Urothelium cell line (cell line): ENCODE measurements at regions not wholly inside any gene's neighbourhood (a gene's known extent, or its start where the extent isn't known, plus 50 kb on each side); places are given as distances from the start of the nearest gene placed in this dataset.

Experiments used
- DNase-seq: peaks from one replicate; pipeline ENCODE4 v3.0.0; 2011; ENCODE audit warnings: low spot score, mixed read lengths
- FAIRE-seq: peaks from 2 replicates; lab custom pipeline; 2011; peaks lifted over from hg19 to GRCh38; lab: Jason Lieb, UNC

GRCh38 chr5:5971203-5971602 lies 407.1 kb downstream of the MED10 start:
- FAIRE-seq, result no peak

GRCh38 chr5:5969942-5970483 lies 408.3 kb downstream of the MED10 start:
- no peak for DNase-seq

More at GRCh38 chr5:5971203-5971602, 407.1 kb downstream of the MED10 start:
- DNase-seq, result no peak

GRCh38 chr5:5968981-5969380 lies 409.4 kb downstream of the MED10 start:
- no peak for DNase-seq
- FAIRE-seq, result no peak

More at GRCh38 chr5:5969942-5970483, 408.3 kb downstream of the MED10 start:
- no peak for FAIRE-seq

- no peak for DNase-seq
- no peak for FAIRE-seq
Measured at GRCh38 chr5:5967944-5968343, 410.4 kb downstream of the MED10 start.

GRCh38 chr5:5967373-5967772 lies 411.0 kb downstream of the MED10 start:
- no peak for DNase-seq
- FAIRE-seq, result no peak

DNA sequence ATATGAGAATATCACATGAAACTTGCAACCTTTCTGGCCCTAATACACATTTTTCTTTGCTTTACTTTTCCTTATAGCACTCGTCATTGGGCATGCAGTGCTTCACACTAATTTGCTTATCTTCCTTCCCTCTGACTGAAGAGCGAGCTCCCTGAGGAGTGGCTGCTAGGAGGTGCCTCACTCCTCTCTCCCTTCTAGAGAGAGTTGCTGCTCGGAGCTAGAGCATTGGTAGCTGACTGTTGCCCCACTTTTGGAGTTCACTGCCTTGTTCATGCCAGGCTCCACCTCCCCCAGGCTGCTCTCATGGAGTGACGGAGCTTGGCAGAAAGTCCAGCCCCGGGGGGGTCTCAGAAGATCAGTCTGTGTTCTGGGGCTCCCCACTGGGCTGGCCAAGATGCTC lies 413.2 kb downstream of the MED10 start:
- DNase-seq, result no peak
- FAIRE-seq, result no peak

DNA sequence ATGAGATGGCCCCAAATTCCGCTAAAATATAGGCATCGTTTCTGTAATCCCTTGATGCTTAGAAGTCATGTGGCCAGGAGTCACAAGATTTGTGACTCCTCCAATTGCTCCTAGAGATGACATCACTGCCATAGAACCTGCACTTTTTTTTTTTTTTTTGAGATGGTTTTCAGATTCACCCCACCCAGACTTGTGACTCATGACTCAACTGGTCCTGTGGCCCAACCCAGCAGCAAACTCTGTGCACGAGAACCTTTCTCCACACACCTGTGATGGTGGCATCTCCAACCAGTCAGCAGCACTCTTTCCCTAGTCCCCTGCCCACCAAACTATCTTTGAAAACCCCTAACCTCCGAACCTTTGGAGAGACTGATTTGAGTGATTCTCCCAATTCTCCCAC lies 414.0 kb downstream of the MED10 start:
- FAIRE-seq, result no peak

DNA sequence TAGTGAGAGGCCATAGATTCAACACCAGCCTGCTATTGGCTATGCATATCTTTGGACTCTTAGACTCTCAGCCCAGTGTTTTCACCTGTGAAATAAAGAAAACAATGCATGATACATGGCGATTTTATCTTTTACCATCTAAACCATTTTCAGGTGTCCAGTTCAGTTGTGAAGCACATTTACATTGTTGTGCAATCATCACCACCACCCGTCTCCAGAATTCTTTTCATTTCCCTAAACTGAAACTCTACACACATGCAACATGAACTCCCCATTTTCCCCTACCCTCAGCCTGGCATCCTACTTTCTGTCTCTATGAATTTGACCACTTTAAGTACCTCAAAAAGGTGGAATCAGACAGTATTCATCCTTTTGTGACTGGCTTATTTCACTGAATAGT lies 420.6 kb downstream of the MED10 start:
- DNase-seq, result no peak
- no peak for FAIRE-seq

More for the DNA sequence above, 414.0 kb downstream of the MED10 start:
- DNase-seq, result no peak

GRCh38 chr5:5954275-5954598 lies 424.1 kb downstream of the MED10 start:
- FAIRE-seq, result no peak
- no peak for DNase-seq

DNA sequence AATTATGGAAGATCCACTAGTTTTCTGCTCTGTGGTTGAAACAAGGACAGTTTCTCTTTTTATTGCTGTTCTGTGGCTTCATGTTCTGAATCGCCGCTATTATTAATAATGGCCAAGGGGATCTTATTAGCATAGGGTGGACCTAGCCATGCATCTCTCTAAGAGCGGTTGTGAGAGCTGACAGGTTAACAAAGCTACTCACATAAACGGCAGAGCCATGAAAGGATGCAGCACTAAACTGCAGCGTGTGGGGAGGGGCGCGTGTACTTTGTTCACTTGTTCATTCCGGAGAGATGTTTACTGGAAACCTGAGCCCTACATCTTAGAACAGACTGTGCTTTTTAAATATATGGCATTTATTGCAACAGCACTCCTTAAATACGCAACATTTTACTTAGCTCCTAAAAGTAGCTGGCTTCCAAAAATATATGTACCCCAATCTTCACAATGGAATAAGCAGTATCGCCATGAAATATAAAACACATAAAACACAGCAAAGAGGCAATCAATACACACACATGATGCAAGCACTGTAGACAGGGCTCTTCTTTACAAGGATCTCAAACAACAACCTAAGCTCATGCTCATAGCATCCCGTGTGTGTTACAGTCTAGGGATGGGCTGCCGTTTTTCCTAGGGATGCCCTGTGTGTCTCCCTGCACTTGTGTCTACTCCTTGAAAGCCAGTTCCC lies 424.6 kb downstream of the MED10 start:
- FAIRE-seq (no peak), DNase-seq (no peak)

- no peak for FAIRE-seq
- no peak for DNase-seq
Measured at GRCh38 chr5:5951953-5952352, 426.4 kb downstream of the MED10 start.

DNA sequence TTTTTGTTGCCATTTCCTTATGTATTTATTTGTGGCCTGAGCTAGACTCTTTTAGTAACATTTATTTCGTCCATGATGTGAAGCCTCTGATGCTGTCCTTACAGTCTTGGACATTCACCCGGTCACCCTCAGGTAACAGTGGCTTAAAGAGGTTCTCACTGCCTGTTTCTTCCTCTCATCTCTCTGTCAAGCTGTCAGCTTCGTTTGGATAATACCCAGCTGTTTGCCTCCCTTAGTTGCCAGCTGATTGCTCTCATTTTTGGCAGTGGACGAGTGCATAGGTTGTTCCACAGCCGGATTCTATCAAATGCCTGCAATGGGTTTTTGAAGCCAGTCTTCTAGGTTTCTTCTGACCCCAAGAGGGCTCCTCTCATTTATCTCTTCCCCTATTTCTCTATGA lies 427.7 kb downstream of the MED10 start:
- no peak for FAIRE-seq
- no peak for DNase-seq

GRCh38 chr5:5941486-5941885 lies 436.9 kb downstream of the MED10 start:
- no peak for DNase-seq
- peak; percentile 30 for FAIRE-seq

- FAIRE-seq (no peak), DNase-seq (no peak)
Measured at GRCh38 chr5:5939759-5940370, 438.5 kb downstream of the MED10 start.

DNA sequence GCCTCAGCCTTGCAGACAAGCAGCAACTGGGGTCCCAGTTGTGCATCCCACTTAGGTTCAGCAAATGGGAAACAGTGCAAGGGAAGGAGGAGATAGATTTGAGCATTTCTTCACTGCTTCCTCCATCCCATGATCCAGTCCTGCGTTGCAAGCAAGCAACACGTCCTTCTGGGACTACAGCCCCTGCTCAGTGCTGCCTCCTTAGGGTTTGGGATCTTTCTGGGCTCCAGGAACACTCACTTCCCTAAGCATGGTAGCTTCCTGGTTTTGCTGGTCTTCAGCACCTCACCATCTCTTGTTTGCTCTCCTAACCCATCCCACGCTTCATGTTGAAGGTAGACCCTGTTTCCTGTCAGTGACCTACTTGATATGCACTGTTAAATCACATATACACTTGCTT lies 444.7 kb downstream of the MED10 start:
- FAIRE-seq (no peak), DNase-seq (no peak)

DNA sequence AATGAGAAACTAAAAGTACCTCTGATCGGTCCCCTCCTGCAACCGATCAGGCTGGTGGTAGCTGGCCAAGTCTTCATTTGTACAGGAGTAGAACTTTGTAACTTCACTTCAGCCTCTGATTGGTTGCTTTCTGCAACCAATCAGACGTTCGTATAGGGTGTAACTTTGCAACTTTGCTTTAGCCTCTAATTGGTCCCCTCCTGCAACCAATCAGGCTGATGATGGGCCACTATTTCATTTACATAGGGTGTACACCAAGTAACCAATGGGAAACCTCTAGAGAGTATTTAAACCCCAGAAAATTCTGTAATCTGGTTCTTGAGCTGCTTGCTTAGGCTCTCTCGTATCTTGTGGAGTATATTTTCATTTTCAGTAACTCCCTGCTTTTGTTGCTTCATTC lies 445.5 kb downstream of the MED10 start:
- FAIRE-seq (no peak), DNase-seq (no peak)

DNA sequence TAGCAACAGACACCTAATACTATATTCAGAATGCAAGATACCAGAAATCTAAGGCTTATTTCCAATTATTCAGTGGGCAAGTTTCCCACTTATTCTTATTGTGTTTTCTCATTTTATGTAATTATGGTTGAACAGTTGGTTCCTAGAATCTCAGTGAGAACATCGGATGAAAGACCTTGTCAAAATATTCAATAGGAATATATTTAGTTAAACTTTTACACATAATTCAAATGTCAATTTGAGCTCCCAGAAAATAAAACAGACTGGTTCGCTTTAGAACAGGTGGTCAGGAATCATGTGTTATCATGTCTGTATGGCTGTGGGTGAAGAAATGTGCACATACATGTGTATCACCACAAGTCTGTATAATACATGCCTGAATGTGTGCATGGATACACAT lies 447.8 kb downstream of the MED10 start:
- FAIRE-seq (no peak), DNase-seq (no peak)

DNA sequence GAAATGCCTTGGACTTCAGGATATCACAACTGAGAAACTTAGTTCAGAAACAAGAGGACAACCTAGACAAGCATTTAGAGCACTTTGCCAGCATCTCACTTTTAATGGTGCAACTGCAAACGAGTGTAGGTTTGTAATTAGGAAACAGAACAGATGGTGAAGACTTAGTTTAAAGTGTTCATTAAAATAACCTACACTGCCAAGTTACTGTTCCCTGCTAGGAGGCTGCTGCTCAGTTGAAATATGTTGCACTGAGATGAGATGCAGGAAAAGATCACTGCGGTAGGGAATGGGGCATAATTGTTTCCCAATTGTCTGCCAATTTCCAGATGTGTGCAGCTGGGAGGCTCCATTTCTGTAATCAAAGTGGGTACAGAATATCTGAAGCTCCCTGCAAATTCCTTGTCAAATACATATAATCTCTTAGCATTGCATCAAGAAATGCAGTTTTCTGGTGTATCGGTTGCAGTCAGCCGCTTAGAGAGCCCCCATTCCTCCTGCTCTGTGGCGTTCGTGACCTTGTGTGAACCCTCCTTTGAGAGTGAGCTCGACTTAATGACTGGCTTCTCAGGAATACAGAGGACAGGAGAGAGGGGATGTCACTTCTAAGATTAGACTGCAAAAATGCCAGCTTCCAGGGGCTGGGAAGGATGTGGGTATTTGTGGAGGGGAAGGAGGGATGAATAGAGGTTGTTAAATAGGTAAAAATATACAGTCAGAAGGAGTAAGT lies 448.9 kb downstream of the MED10 start:
- FAIRE-seq (no peak), DNase-seq (no peak)

- FAIRE-seq, result no peak
- DNase-seq, result no peak
Measured at GRCh38 chr5:5925191-5925590, 453.2 kb downstream of the MED10 start.

DNA sequence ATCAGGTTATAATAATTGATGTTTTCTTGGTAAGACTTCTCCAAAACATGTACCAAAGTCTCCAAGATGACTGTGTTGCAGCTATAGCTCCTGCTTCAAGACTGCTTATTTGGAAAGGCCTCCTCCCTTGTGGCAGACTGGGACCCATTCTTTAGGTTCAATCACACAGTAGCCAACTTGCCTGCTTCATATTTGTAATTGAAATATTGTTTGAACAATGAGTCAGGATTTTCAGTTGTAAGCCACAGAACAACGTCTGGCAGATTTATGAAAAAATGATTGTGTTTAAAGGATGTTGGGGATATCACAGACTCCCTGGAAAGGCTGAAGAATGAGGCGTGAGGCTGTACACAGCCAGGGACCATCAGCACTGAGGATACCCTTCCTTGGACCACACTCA lies 458.9 kb downstream of the MED10 start:
- FAIRE-seq (no peak), DNase-seq (no peak)

- DNase-seq (no peak), FAIRE-seq (no peak)
Measured at GRCh38 chr5:5906778-5907177, 471.6 kb downstream of the MED10 start.

DNA sequence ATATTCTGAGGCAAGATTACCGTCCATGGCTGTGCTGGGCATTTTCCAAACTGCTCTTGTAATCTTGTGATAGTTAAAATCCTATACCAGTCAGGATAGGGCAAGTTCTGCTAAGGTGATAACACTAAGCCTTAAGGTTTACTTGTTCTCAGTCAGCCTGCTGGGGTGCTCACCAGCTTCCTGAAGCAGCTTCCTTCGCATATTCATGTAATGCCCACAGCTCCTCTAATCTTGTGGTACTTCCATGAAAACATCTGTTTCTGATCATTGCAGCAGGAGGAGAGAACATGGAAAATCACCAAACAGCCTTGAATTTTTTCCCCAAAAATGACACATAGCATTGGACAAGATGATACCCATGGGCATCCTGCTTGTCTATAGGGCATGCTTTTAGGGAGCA lies 473.2 kb downstream of the MED10 start:
- no peak for FAIRE-seq

More for the DNA sequence above, 473.2 kb downstream of the MED10 start:
- DNase-seq, result no peak
